ENCODE measurements at regions not wholly inside any gene's neighbourhood (a gene's known extent, or its start where the extent isn't known, plus 50 kb on each side); places are given as distances from the start of the nearest gene placed in this dataset.

GRCh38 chr18:27414682-27415081 is 229.6 kb upstream of the CHST9 start:
- no peak overlapping the region for H3K4me3 ChIP-seq (ENCODE audit: low read length)
- no peak for DNase-seq (ENCODE audit: low read depth)
- TF ChIP-seq, protein P1, sequence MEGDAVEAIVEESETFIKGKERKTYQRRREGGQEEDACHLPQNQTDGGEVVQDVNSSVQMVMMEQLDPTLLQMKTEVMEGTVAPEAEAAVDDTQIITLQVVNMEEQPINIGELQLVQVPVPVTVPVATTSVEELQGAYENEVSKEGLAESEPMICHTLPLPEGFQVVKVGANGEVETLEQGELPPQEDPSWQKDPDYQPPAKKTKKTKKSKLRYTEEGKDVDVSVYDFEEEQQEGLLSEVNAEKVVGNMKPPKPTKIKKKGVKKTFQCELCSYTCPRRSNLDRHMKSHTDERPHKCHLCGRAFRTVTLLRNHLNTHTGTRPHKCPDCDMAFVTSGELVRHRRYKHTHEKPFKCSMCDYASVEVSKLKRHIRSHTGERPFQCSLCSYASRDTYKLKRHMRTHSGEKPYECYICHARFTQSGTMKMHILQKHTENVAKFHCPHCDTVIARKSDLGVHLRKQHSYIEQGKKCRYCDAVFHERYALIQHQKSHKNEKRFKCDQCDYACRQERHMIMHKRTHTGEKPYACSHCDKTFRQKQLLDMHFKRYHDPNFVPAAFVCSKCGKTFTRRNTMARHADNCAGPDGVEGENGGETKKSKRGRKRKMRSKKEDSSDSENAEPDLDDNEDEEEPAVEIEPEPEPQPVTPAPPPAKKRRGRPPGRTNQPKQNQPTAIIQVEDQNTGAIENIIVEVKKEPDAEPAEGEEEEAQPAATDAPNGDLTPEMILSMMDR (conservative IDR thresholded peaks at IDR 0.05; ENCODE audit: low read depth, low read length): no peak

DNA sequence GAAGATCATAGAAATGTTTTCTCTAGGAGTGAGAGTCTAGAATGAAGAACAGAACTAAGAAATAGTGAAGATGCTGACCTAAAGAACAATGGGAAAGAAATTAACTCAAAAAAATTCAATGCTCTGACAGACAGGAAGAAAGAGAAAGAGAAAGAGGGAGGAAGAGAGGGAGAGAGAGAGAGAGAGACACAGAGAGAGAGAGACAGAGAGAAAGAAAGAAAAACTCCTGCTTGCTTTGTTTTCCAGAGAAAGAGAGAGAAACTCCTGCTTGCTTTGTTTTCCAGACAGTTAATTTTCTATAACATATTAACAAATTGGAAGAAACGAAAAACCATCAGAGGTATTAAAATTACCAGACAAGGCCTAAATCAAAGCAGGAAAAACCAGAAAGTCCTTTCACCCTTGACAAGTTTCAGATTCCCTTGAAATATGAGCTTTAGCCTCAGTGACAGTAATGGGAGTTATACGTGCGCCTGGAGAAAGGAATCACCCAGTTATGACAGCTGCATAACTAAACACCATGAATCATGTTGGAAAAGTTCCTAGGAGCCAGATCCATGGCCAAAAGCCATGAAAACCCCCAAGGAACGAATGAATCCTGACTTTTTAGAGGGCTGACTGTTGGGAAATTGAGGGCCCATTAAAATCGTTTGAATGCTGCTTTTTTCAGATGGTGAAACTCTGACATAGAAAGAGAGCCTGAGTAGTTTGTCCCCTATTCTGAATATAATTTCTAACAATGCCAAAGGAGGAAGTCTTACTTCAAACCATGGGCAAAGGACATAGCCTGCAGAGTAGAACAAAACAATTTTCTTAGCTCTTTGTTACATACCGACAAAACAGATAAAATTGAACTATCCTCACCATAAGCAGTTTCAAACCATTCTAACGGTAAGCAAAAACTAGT is 228.6 kb upstream of the CHST9 start:
- peak; percentile 27 for DNase-seq (ENCODE audit: low read depth)
- TF ChIP-seq, protein P1 (conservative IDR thresholded peaks at IDR 0.05; ENCODE audit: low read depth, low read length): no peak
- H3K4me3 ChIP-seq (ENCODE audit: low read length): no peak overlapping the region

GRCh38 chr18:27412556-27412955 is 227.4 kb upstream of the CHST9 start:
- DNase-seq (ENCODE audit: low read depth): no peak
- TF ChIP-seq, protein P1 (conservative IDR thresholded peaks at IDR 0.05; ENCODE audit: low read depth, low read length): no peak
- H3K4me3 ChIP-seq (ENCODE audit: low read length): no peak overlapping the region

DNA sequence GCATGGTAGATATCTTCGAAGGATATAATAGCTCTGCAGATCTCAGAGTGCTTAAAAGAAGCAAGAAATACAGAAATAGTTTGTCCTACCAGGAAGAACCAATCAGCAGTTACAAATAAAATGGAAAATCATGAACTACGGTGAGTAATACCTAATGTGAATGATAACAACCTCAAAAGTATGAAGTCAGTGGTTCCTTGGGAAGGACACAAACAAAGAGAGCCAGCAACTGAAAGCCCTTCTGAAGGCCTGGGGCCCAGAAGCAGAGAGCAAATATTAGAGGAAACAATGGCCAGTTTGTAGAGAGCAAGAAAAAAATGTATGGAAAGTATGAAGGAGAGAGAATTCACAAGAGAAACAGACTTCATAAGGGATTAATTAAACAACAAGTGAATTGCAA is 226.8 kb upstream of the CHST9 start:
- TF ChIP-seq, protein P1 (conservative IDR thresholded peaks at IDR 0.05; ENCODE audit: low read depth, low read length): no peak
- no peak overlapping the region for H3K4me3 ChIP-seq (ENCODE audit: low read length)
- no peak for DNase-seq (ENCODE audit: low read depth)

- no peak for DNase-seq (ENCODE audit: low read depth)
- H3K4me3 ChIP-seq (ENCODE audit: low read length): no peak overlapping the region
- TF ChIP-seq, protein P1 (conservative IDR thresholded peaks at IDR 0.05; ENCODE audit: low read depth, low read length): no peak
Measured at GRCh38 chr18:27411013-27411412, 225.9 kb upstream of the CHST9 start.

DNA sequence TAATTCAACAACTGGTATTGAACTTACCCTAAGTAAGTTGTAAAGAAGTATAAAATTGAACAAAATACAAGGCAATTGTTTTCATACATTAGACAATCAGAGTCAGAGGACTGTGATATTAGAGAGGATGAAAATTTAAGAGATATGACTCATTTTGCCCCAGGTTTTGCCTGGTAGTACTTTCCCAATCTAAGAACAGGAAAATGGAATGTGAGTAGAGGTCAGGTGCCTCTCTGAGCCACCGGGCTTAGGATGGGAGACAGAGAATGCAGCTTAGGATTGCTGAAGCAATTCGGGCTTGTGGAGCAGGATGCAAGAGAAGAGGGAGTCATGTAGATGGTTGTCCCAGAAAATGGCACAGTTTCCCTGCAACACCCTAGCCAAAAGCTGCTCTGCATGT is 219.7 kb upstream of the CHST9 start:
- TF ChIP-seq, protein P1 (conservative IDR thresholded peaks at IDR 0.05; ENCODE audit: low read depth, low read length): no peak
- DNase-seq (ENCODE audit: low read depth): no peak
- no peak overlapping the region for H3K4me3 ChIP-seq (ENCODE audit: low read length)

- no peak overlapping the region for H3K4me3 ChIP-seq (ENCODE audit: low read length)
- TF ChIP-seq, protein P1 (conservative IDR thresholded peaks at IDR 0.05; ENCODE audit: low read depth, low read length): peak; percentile 11
- no peak for DNase-seq (ENCODE audit: low read depth)
Measured at GRCh38 chr18:27400001-27400400, 214.9 kb upstream of the CHST9 start.

Measured in retinal pigment epithelial cell (primary cell).